Hepatocyte (in vitro differentiated cells): ENCODE measurements at regions not wholly inside any gene's neighbourhood (a gene's known extent, or its start where the extent isn't known, plus 50 kb on each side); places are given as distances from the start of the nearest gene placed in this dataset.

Source experiments
- DNase-seq: peaks from one replicate; pipeline ENCODE4 v3.0.0-alpha.2; 2016; ENCODE audit warnings: low spot score
- H2AFZ ChIP-seq: fragments of 200-600 bp; sonication (generic); 2 replicates; pipeline ENCODE4 v1.6.0; 2016; ENCODE audit warnings: antibody characterized with exemption, mild to moderate bottlenecking
- H3K27ac ChIP-seq: fragments of 200-600 bp; sonication (generic); 2 replicates; pipeline ENCODE4 v1.5.1; 2016; ENCODE audit warnings: mild to moderate bottlenecking
- H3K27me3 ChIP-seq: fragments of 200-600 bp; sonication (generic); 2 replicates; pipeline ENCODE4 v1.6.1; 2016
- H3K36me3 ChIP-seq: fragments of 200-600 bp; sonication (generic); replicated peaks from 2 replicates; pipeline ENCODE4 v1.5.1; 2016; ENCODE audit warnings: low read depth; ENCODE audit not compliant: insufficient read depth
- H3K4me1 ChIP-seq: fragments of 200-600 bp; sonication (generic); 2 replicates; pipeline ENCODE4 v1.5.1; 2016; ENCODE audit warnings: mild to moderate bottlenecking, moderate library complexity; ENCODE audit not compliant: insufficient read depth
- H3K4me2 ChIP-seq: fragments of 200-600 bp; sonication (generic); 2 replicates; pipeline ENCODE4 v1.6.0; 2016
- H3K4me3 ChIP-seq: fragments of 200-600 bp; sonication (generic); 2 replicates; pipeline ENCODE4 v1.5.1; 2016; ENCODE audit warnings: mild to moderate bottlenecking
- H3K79me2 ChIP-seq: fragments of 200-600 bp; sonication (generic); 2 replicates; pipeline ENCODE4 v1.6.0; 2017; ENCODE audit warnings: mild to moderate bottlenecking
- H3K9me2 ChIP-seq: fragments of 200-600 bp; sonication (generic); replicated peaks from 2 replicates; pipeline ENCODE4 v1.6.0; 2017; ENCODE audit warnings: mild to moderate bottlenecking; ENCODE audit not compliant: insufficient read depth
- H3K9me3 ChIP-seq: fragments of 200-600 bp; sonication (generic); 2 replicates; pipeline ENCODE4 v1.5.1; 2016; ENCODE audit warnings: low read depth, mild to moderate bottlenecking
- H4K20me1 ChIP-seq: fragments of 200-600 bp; sonication (generic); 2 replicates; pipeline ENCODE4 v1.6.0; 2016; ENCODE audit warnings: mild to moderate bottlenecking; ENCODE audit not compliant: insufficient read depth, poor library complexity, severe bottlenecking
- CTCF ChIP-seq: fragments of 200-600 bp; sonication (generic); IDR thresholded peaks from 2 replicates; pipeline ENCODE4 v1.5.1; 2016; ENCODE audit warnings: antibody characterized with exemption, mild to moderate bottlenecking; ENCODE audit not compliant: poor library complexity
- EZH2 ChIP-seq: fragments of 200-600 bp; sonication (generic); IDR thresholded peaks from 2 replicates; pipeline ENCODE4 v1.6.1; 2016; ENCODE audit warnings: antibody characterized with exemption, mild to moderate bottlenecking, borderline replicate concordance
- EZH2phosphoT487 ChIP-seq: fragments of 200-600 bp; sonication (generic); IDR thresholded peaks from one replicate; pipeline ENCODE4 v1.6.1; 2018; ENCODE audit warnings: antibody characterized with exemption, mild to moderate bottlenecking, low read depth, moderate library complexity; ENCODE audit not compliant: unreplicated experiment, severe bottlenecking
- WGBS: methylation state at CpG from one replicate; pipeline ENCODE4 v1.1.6; 2016; ENCODE audit warnings: low lambda C conversion rate; ENCODE audit errors: missing lambda C conversion rate; 5-methylcytosine and 5-hydroxymethylcytosine counted together

DNA sequence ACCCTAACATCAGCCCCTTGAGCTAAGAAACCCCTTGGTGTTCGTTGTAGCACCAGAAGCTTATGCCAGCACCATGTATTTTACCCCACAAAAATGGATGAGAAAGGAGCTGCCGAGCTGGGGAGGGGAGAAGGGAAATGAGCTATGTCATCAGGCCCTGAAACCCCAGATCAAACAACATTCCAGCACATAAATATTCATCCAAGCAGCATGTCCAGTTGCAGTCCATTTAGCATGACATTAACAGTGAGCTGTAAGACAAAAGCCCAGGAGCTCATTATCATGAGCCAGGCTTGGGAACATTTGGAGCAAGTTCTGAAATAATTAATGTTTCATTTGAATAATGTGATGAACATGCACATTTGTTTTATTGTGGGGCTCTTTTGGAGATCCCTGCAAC is 630.1 kb upstream of the TMEM132C start:
- DNase-seq: no peak
- H3K27me3 ChIP-seq: no peaks in the 10 kb centered on the region
- WGBS: 46% methylated on average over 2 of the region's 2 CpGs

GRCh38 chr12:127640181-127640886 is 626.6 kb upstream of the TMEM132C start:
- no peak for TF ChIP-seq EZH2
- no peak for TF ChIP-seq EZH2phosphoT487
- no peak for TF ChIP-seq CTCF
- Histone ChIP-seq H3K4me2 (no peak overlapping the region), H3K4me1 (no peaks in the 10 kb centered on the region), H3K79me2 (no peaks in the 10 kb centered on the region), H3K36me3 (no peaks in the 10 kb centered on the region), H3K4me3 (no peak overlapping the region), H4K20me1 (no peaks in the 10 kb centered on the region), H3K9me3 (no peaks in the 10 kb centered on the region), H3K9me2 (no peaks in the 10 kb centered on the region), H2AFZ (no peak overlapping the region), H3K27me3 (no peaks in the 10 kb centered on the region), H3K27ac (no peak overlapping the region)
- 65% methylated on average over 6 of the region's 6 CpGs for whole genome bisulfite sequencing
- DNase-seq: peak; percentile 30

More for the DNA sequence above, 630.1 kb upstream of the TMEM132C start:
- Histone ChIP-seq H3K9me3 (no peaks in the 10 kb centered on the region), H3K79me2 (no peaks in the 10 kb centered on the region), H2AFZ (no peak overlapping the region), H4K20me1 (no peaks in the 10 kb centered on the region), H3K4me2 (no peak overlapping the region), H3K4me3 (no peak overlapping the region), H3K36me3 (no peaks in the 10 kb centered on the region), H3K9me2 (no peaks in the 10 kb centered on the region), H3K27ac (no peak overlapping the region), H3K4me1 (no peaks in the 10 kb centered on the region)
- TF ChIP-seq EZH2: no peak
- TF ChIP-seq EZH2phosphoT487: no peak
- TF ChIP-seq CTCF: no peak

- WGBS: 91% methylated on average over 8 of the region's 8 CpGs
These were observed 624.8 kb upstream of the TMEM132C start for GRCh38 chr12:127642208-127642607.

More at GRCh38 chr12:127642208-127642607, 624.8 kb upstream of the TMEM132C start:
- H3K79me2 ChIP-seq: no peaks in the 10 kb centered on the region
- no peaks in the 10 kb centered on the region for H3K4me1 ChIP-seq
- H3K4me3 ChIP-seq: no peak overlapping the region
- H3K4me2 ChIP-seq: no peak overlapping the region
- H3K27me3 ChIP-seq: no peaks in the 10 kb centered on the region
- no peaks in the 10 kb centered on the region for H3K9me3 ChIP-seq
- no peak for TF ChIP-seq EZH2phosphoT487
- TF ChIP-seq EZH2: no peak
- TF ChIP-seq CTCF: no peak
- no peaks in the 10 kb centered on the region for H3K36me3 ChIP-seq
- no peaks in the 10 kb centered on the region for H4K20me1 ChIP-seq
- H3K27ac ChIP-seq: no peak overlapping the region
- no peak overlapping the region for H2AFZ ChIP-seq
- peak; percentile 19 for DNase-seq
- no peaks in the 10 kb centered on the region for H3K9me2 ChIP-seq
